ENCODE measurements at regions not wholly inside any gene's neighbourhood (a gene's known extent, or its start where the extent isn't known, plus 50 kb on each side); places are given as distances from the start of the nearest gene placed in this dataset.

GRCh38 chr18:24719791-24720190 is 259.4 kb downstream of the HRH4 start:
- no peaks in the 10 kb centered on the region for H3K79me2 ChIP-seq (ENCODE audit: control insufficient read depth, insufficient read depth, low read length, poor library complexity)
- no peaks in the 10 kb centered on the region for H3K9me3 ChIP-seq (ENCODE audit: insufficient read depth, low read depth, low read length)
- H2BK5ac ChIP-seq (ENCODE audit: low read depth, low read length, poor library complexity) = no peak overlapping the region
- no peak overlapping the region for H2AFZ ChIP-seq (ENCODE audit: insufficient read depth, low read length, poor library complexity)
- no peak overlapping the region for H3K4me2 ChIP-seq (ENCODE audit: low read length)
- H2AK5ac ChIP-seq (ENCODE audit: low read length) = no peak overlapping the region
- H4K8ac ChIP-seq (ENCODE audit: low read depth, low read length) = no peak overlapping the region
- no peak overlapping the region for H3K14ac ChIP-seq (ENCODE audit: low read length)
- no peak overlapping the region for H4K91ac ChIP-seq (ENCODE audit: low read depth, low read length)
- no peak overlapping the region for H3K23ac ChIP-seq (ENCODE audit: low read length)
- no peak overlapping the region for H4K12ac ChIP-seq (ENCODE audit: low read depth, low read length)
- no peak overlapping the region for H3K27ac ChIP-seq (ENCODE audit: low read depth, low read length)
- no peak for DNase-seq
- H3K4me3 ChIP-seq (ENCODE audit: low read depth, low read length) = no peak overlapping the region
- H3K36me3 ChIP-seq (ENCODE audit: control insufficient read depth in 1 of 2, insufficient read depth in 2 of 2, low read length in 2 of 2) = no peaks in the 10 kb centered on the region
- no peak overlapping the region for H3K9ac ChIP-seq (ENCODE audit: low read length)
- no peak overlapping the region for H2BK120ac ChIP-seq (ENCODE audit: insufficient read depth, low read length, poor library complexity)
- no peaks in the 10 kb centered on the region for H3K27me3 ChIP-seq (ENCODE audit: insufficient read depth, low read length)
- H2BK12ac ChIP-seq (ENCODE audit: low read length) = no peak overlapping the region
- H3K18ac ChIP-seq (ENCODE audit: low read length) = no peak overlapping the region
- H3K4me1 ChIP-seq (ENCODE audit: control insufficient read depth in 1 of 2, insufficient read depth in 2 of 2, low read length in 2 of 2) = no peaks in the 10 kb centered on the region
- H3K4ac ChIP-seq (ENCODE audit: low read depth, low read length) = no peak overlapping the region
- no peaks in the 10 kb centered on the region for H3K79me1 ChIP-seq (ENCODE audit: low read length)

GRCh38 chr18:24721388-24721787 is 261.0 kb downstream of the HRH4 start:
- H4K91ac ChIP-seq (ENCODE audit: low read depth, low read length) = no peak overlapping the region
- no CpG with 5 or more reads among the region's 2 CpGs for WGBS (ENCODE audit: extremely low coverage, insufficient coverage, insufficient read length)

GRCh38 chr18:24725644-24726415 is 265.4 kb downstream of the HRH4 start:
- H3K79me2 ChIP-seq (ENCODE audit: control insufficient read depth, insufficient read depth, low read length, poor library complexity) = no peaks in the 10 kb centered on the region
- no peak overlapping the region for H4K8ac ChIP-seq (ENCODE audit: low read depth, low read length)
- H3K23ac ChIP-seq (ENCODE audit: low read length) = no peak overlapping the region
- H2BK12ac ChIP-seq (ENCODE audit: low read length) = no peak overlapping the region
- H3K4ac ChIP-seq (ENCODE audit: low read depth, low read length) = no peak overlapping the region
- H3K9ac ChIP-seq (ENCODE audit: low read length) = no peak overlapping the region
- no peaks in the 10 kb centered on the region for H3K27me3 ChIP-seq (ENCODE audit: insufficient read depth, low read length)
- no peak overlapping the region for H4K12ac ChIP-seq (ENCODE audit: low read depth, low read length)
- H3K18ac ChIP-seq (ENCODE audit: low read length) = no peak overlapping the region
- no peak overlapping the region for H3K4me2 ChIP-seq (ENCODE audit: low read length)
- H2AFZ ChIP-seq (ENCODE audit: insufficient read depth, low read length, poor library complexity) = no peak overlapping the region
- no peaks in the 10 kb centered on the region for H3K36me3 ChIP-seq (ENCODE audit: control insufficient read depth in 1 of 2, insufficient read depth in 2 of 2, low read length in 2 of 2)
- H2BK120ac ChIP-seq (ENCODE audit: insufficient read depth, low read length, poor library complexity) = no peak overlapping the region
- no peaks in the 10 kb centered on the region for H3K4me1 ChIP-seq (ENCODE audit: control insufficient read depth in 1 of 2, insufficient read depth in 2 of 2, low read length in 2 of 2)
- DNase-seq = no peak
- no peak overlapping the region for H2BK5ac ChIP-seq (ENCODE audit: low read depth, low read length, poor library complexity)
- H3K14ac ChIP-seq (ENCODE audit: low read length) = no peak overlapping the region
- no peaks in the 10 kb centered on the region for H3K79me1 ChIP-seq (ENCODE audit: low read length)
- H3K9me3 ChIP-seq (ENCODE audit: insufficient read depth, low read depth, low read length) = no peaks in the 10 kb centered on the region
- no peak overlapping the region for H3K4me3 ChIP-seq (ENCODE audit: low read depth, low read length)
- H3K27ac ChIP-seq (ENCODE audit: low read depth, low read length) = no peak overlapping the region
- no CpG with 5 or more reads among the region's 9 CpGs for WGBS (ENCODE audit: extremely low coverage, insufficient coverage, insufficient read length)
- H4K91ac ChIP-seq (ENCODE audit: low read depth, low read length) = no peak overlapping the region
- no peak overlapping the region for H2AK5ac ChIP-seq (ENCODE audit: low read length)

More at GRCh38 chr18:24721388-24721787, 261.0 kb downstream of the HRH4 start:
- Histone ChIP-seq H2BK120ac (ENCODE audit: insufficient read depth, low read length, poor library complexity) (no peak overlapping the region), H3K36me3 (ENCODE audit: control insufficient read depth in 1 of 2, insufficient read depth in 2 of 2, low read length in 2 of 2) (no peaks in the 10 kb centered on the region), H4K8ac (ENCODE audit: low read depth, low read length) (no peak overlapping the region), H3K79me2 (ENCODE audit: control insufficient read depth, insufficient read depth, low read length, poor library complexity) (no peaks in the 10 kb centered on the region), H3K4ac (ENCODE audit: low read depth, low read length) (no peak overlapping the region), H3K4me3 (ENCODE audit: low read depth, low read length) (no peak overlapping the region), H2BK5ac (ENCODE audit: low read depth, low read length, poor library complexity) (no peak overlapping the region), H3K4me2 (ENCODE audit: low read length) (no peak overlapping the region), H2AFZ (ENCODE audit: insufficient read depth, low read length, poor library complexity) (no peak overlapping the region), H2BK12ac (ENCODE audit: low read length) (no peak overlapping the region), H2AK5ac (ENCODE audit: low read length) (no peak overlapping the region), H3K23ac (ENCODE audit: low read length) (no peak overlapping the region), H3K4me1 (ENCODE audit: control insufficient read depth in 1 of 2, insufficient read depth in 2 of 2, low read length in 2 of 2) (no peaks in the 10 kb centered on the region), H3K14ac (ENCODE audit: low read length) (no peak overlapping the region), H3K27me3 (ENCODE audit: insufficient read depth, low read length) (no peaks in the 10 kb centered on the region), H3K9me3 (ENCODE audit: insufficient read depth, low read depth, low read length) (no peaks in the 10 kb centered on the region), H3K79me1 (ENCODE audit: low read length) (no peaks in the 10 kb centered on the region), H4K12ac (ENCODE audit: low read depth, low read length) (no peak overlapping the region), H3K18ac (ENCODE audit: low read length) (no peak overlapping the region), H3K9ac (ENCODE audit: low read length) (no peak overlapping the region), H3K27ac (ENCODE audit: low read depth, low read length) (no peak overlapping the region)
- DNase-seq = no peak

- H3K4me3 ChIP-seq (ENCODE audit: low read depth, low read length) = no peak overlapping the region
- no peak overlapping the region for H3K23ac ChIP-seq (ENCODE audit: low read length)
- H3K27ac ChIP-seq (ENCODE audit: low read depth, low read length) = no peak overlapping the region
- no peak overlapping the region for H3K4ac ChIP-seq (ENCODE audit: low read depth, low read length)
- H4K12ac ChIP-seq (ENCODE audit: low read depth, low read length) = no peak overlapping the region
- H3K4me2 ChIP-seq (ENCODE audit: low read length) = no peak overlapping the region
- no peak overlapping the region for H3K14ac ChIP-seq (ENCODE audit: low read length)
- no peak overlapping the region for H3K9ac ChIP-seq (ENCODE audit: low read length)
- no peaks in the 10 kb centered on the region for H3K79me1 ChIP-seq (ENCODE audit: low read length)
- H2BK120ac ChIP-seq (ENCODE audit: insufficient read depth, low read length, poor library complexity) = no peak overlapping the region
- H2BK12ac ChIP-seq (ENCODE audit: low read length) = no peak overlapping the region
- H3K9me3 ChIP-seq (ENCODE audit: insufficient read depth, low read depth, low read length) = no peaks in the 10 kb centered on the region
- DNase-seq = peak; percentile 47 to 75
- H2BK5ac ChIP-seq (ENCODE audit: low read depth, low read length, poor library complexity) = no peak overlapping the region
- H4K8ac ChIP-seq (ENCODE audit: low read depth, low read length) = no peak overlapping the region
- no peaks in the 10 kb centered on the region for H3K79me2 ChIP-seq (ENCODE audit: control insufficient read depth, insufficient read depth, low read length, poor library complexity)
- no peak overlapping the region for H4K91ac ChIP-seq (ENCODE audit: low read depth, low read length)
- H3K4me1 ChIP-seq (ENCODE audit: control insufficient read depth in 1 of 2, insufficient read depth in 2 of 2, low read length in 2 of 2) = peaks cover 1 to 2% of the 10 kb centered on the region in 2 experiments
- no CpG with 5 or more reads among the region's 18 CpGs for WGBS (ENCODE audit: extremely low coverage, insufficient coverage, insufficient read length)
- no peak overlapping the region for H2AFZ ChIP-seq (ENCODE audit: insufficient read depth, low read length, poor library complexity)
- no peak overlapping the region for H2AK5ac ChIP-seq (ENCODE audit: low read length)
- no peaks in the 10 kb centered on the region for H3K36me3 ChIP-seq (ENCODE audit: control insufficient read depth in 1 of 2, insufficient read depth in 2 of 2, low read length in 2 of 2)
- H3K27me3 ChIP-seq (ENCODE audit: insufficient read depth, low read length) = no peaks in the 10 kb centered on the region
- no peak overlapping the region for H3K18ac ChIP-seq (ENCODE audit: low read length)
These were observed 266.5 kb downstream of the HRH4 start for GRCh38 chr18:24726727-24727492.
